ENCODE measurements at regions not wholly inside any gene's neighbourhood (a gene's known extent, or its start where the extent isn't known, plus 50 kb on each side); places are given as distances from the start of the nearest gene placed in this dataset.

GRCh38 chr2:236712304-236712703 lies 142.7 kb downstream of the ACKR3 start:
- no peak overlapping the region for H3K4me3 ChIP-seq
- H3K36me3 ChIP-seq (ENCODE audit: insufficient read depth in 1 of 2, low read depth in 1 of 2) = no peaks in the 10 kb centered on the region
- WGBS, 3 donors = 89 to 97% (median 91%) methylated on average over 1 of the region's 1 CpG
- no peaks in the 10 kb centered on the region for H3K27me3 ChIP-seq (ENCODE audit: insufficient read depth in 3 of 3, low read length in 2 of 3)
- peak in 3 of 4 donors; percentile 30 to 66 (median 38) for ATAC-seq
- no peaks in the 10 kb centered on the region for H3K9me3 ChIP-seq
- peak overlapping the region; percentile 16 for H3K27ac ChIP-seq
- peaks cover 10% of the 10 kb centered on the region for H3K4me1 ChIP-seq
- no peak for DNase-seq
- no peak for TF ChIP-seq CTCF (IDR thresholded peaks at IDR 0.05)
- intact Hi-C loops (cut with DNase I) = no loop called here

GRCh38 chr2:236712961-236713673 lies 143.5 kb downstream of the ACKR3 start:
- Histone ChIP-seq H3K4me1 (peaks cover 18% of the 10 kb centered on the region), H3K27me3 (ENCODE audit: insufficient read depth in 3 of 3, low read length in 2 of 3) (no peaks in the 10 kb centered on the region), H3K36me3 (ENCODE audit: insufficient read depth in 1 of 2, low read depth in 1 of 2) (no peaks in the 10 kb centered on the region), H3K4me3 (no peak overlapping the region), H3K27ac (no peak overlapping the region), H3K9me3 (no peaks in the 10 kb centered on the region)
- WGBS, 3 donors = 63 to 85% (median 64%) methylated on average over 8 of the region's 8 CpGs
- DNase-seq (no peak), ATAC-seq (no peak)
- no peak for TF ChIP-seq CTCF (IDR thresholded peaks at IDR 0.05)
- intact Hi-C loops (cut with DNase I) = no loop called here

- 76 to 87% (median 82%) methylated on average over 5 of the region's 5 CpGs for WGBS, 3 donors
Measured at GRCh38 chr2:236714080-236714479, 144.5 kb downstream of the ACKR3 start.

GRCh38 chr2:236715077-236715476 lies 145.5 kb downstream of the ACKR3 start:
- H3K27me3 ChIP-seq (ENCODE audit: insufficient read depth in 3 of 3, low read length in 2 of 3) = no peaks in the 10 kb centered on the region
- no peak overlapping the region for H3K4me3 ChIP-seq
- no peaks in the 10 kb centered on the region for H3K36me3 ChIP-seq (ENCODE audit: insufficient read depth in 1 of 2, low read depth in 1 of 2)
- no peak for TF ChIP-seq CTCF (IDR thresholded peaks at IDR 0.05)
- ATAC-seq (no peak), DNase-seq (no peak)
- intact Hi-C loops (cut with DNase I) = no loop called here
- whole genome bisulfite sequencing, 3 donors = 66 to 80% (median 67%) methylated on average over 10 of the region's 10 CpGs
- H3K9me3 ChIP-seq = no peaks in the 10 kb centered on the region
- H3K4me1 ChIP-seq = peaks cover 19% of the 10 kb centered on the region
- no peak overlapping the region for H3K27ac ChIP-seq

More at GRCh38 chr2:236714080-236714479, 144.5 kb downstream of the ACKR3 start:
- intact Hi-C loops (cut with DNase I) = no loop called here
- no peak for TF ChIP-seq CTCF (IDR thresholded peaks at IDR 0.05)
- DNase-seq (no peak), ATAC-seq (no peak)
- H3K4me3 ChIP-seq = no peak overlapping the region
- no peak overlapping the region for H3K27ac ChIP-seq
- no peaks in the 10 kb centered on the region for H3K27me3 ChIP-seq (ENCODE audit: insufficient read depth in 3 of 3, low read length in 2 of 3)
- H3K9me3 ChIP-seq = no peaks in the 10 kb centered on the region
- peaks cover 19% of the 10 kb centered on the region for H3K4me1 ChIP-seq
- no peaks in the 10 kb centered on the region for H3K36me3 ChIP-seq (ENCODE audit: insufficient read depth in 1 of 2, low read depth in 1 of 2)

- intact Hi-C loops (cut with DNase I) = no loop called here
- Histone ChIP-seq H3K9me3 (no peaks in the 10 kb centered on the region), H3K27ac (no peak overlapping the region), H3K4me1 (peaks cover 19% of the 10 kb centered on the region), H3K36me3 (ENCODE audit: insufficient read depth in 1 of 2, low read depth in 1 of 2) (no peaks in the 10 kb centered on the region), H3K27me3 (ENCODE audit: insufficient read depth in 3 of 3, low read length in 2 of 3) (no peaks in the 10 kb centered on the region), H3K4me3 (no peak overlapping the region)
- 15 to 31% (median 19%) methylated on average over 16 of the region's 16 CpGs for WGBS, 3 donors
- ATAC-seq = peak; percentile 50 to 90 (median 74)
- TF ChIP-seq CTCF (IDR thresholded peaks at IDR 0.05) = no peak
- peak; percentile 43 to 76 for DNase-seq
Measured at GRCh38 chr2:236715491-236715961, 145.9 kb downstream of the ACKR3 start.

Measured in psoas muscle (tissue), 7 donors.